ENCODE measurements at regions not wholly inside any gene's neighbourhood (a gene's known extent, or its start where the extent isn't known, plus 50 kb on each side); places are given as distances from the start of the nearest gene placed in this dataset.
A peak's percentile ranks its signal among the peaks of the same experiment; 100 is the strongest.

GRCh38 chr1:239803781-239804180 lies 287.9 kb upstream of the FMN2 start:
- no peaks in the 10 kb centered on the region for H3F3A ChIP-seq (replicated peaks; ENCODE audit: low read depth)
- Mint-ChIP-seq H3K4me1 (peaks cover 18% of the 10 kb centered on the region), H3K27me3 (ENCODE audit: insufficient read depth, low read depth, poor library complexity) (no peaks in the 10 kb centered on the region), H3K36me3 (ENCODE audit: low read depth) (no peaks in the 10 kb centered on the region), H3K27ac (no peak overlapping the region), H3K4me3 (no peak overlapping the region), H3K9me3 (no peaks in the 10 kb centered on the region)
- no peaks in the 10 kb centered on the region for H3K79me2 ChIP-seq (replicated peaks; ENCODE audit: insufficient read depth)
- H3K9me2 ChIP-seq (ENCODE audit: insufficient read depth) = 0 out of 2 replicates have a peak, but pooled peaks cover 6% of the 10 kb centered on the region
- TF ChIP-seq NANOG (IDR thresholded peaks at IDR 0.05; ENCODE audit: borderline replicate concordance) (no peak), CTCF (conservative IDR thresholded peaks at IDR 0.05; ENCODE audit: low read depth in 2 of 2) (peak; percentile 23 to 25)
- H3K27ac ChIP-seq (ENCODE audit: low read depth) = no peak overlapping the region
- H3K27me3 ChIP-seq (ENCODE audit: insufficient read depth) = no peaks in the 10 kb centered on the region
- no peaks in the 10 kb centered on the region for H4K20me1 ChIP-seq (replicated peaks; ENCODE audit: insufficient read depth)
- no peak overlapping the region for H3K4me3 ChIP-seq
- H3K4me2 ChIP-seq = no peak overlapping the region
- no peaks in the 10 kb centered on the region for H3K36me3 ChIP-seq (ENCODE audit: insufficient read depth)
- peak; percentile 75 for ATAC-seq
- DNase-seq (ENCODE audit: low spot score) = peak; percentile 44
- H3K4me1 ChIP-seq (ENCODE audit: insufficient read depth) = peaks cover 10% of the 10 kb centered on the region; the same call in 1 of the 2 replicates
- no peak overlapping the region for H2AFZ ChIP-seq

- peaks cover 10% of the 10 kb centered on the region; the same call in 1 of the 2 replicates for H3K4me1 ChIP-seq (ENCODE audit: insufficient read depth)
- H3K27ac ChIP-seq (ENCODE audit: low read depth) = no peak overlapping the region
- no peaks in the 10 kb centered on the region for H3K27me3 ChIP-seq (ENCODE audit: insufficient read depth)
- H3K79me2 ChIP-seq (replicated peaks; ENCODE audit: insufficient read depth) = no peaks in the 10 kb centered on the region
- Mint-ChIP-seq H3K9me3 (no peaks in the 10 kb centered on the region), H3K27ac (no peak overlapping the region), H3K27me3 (ENCODE audit: insufficient read depth, low read depth, poor library complexity) (peaks cover 2% of the 10 kb centered on the region), H3K4me1 (peaks cover 18% of the 10 kb centered on the region), H3K4me3 (no peak overlapping the region), H3K36me3 (ENCODE audit: low read depth) (no peaks in the 10 kb centered on the region)
- no peaks in the 10 kb centered on the region for H3K36me3 ChIP-seq (ENCODE audit: insufficient read depth)
- H3K4me3 ChIP-seq = no peak overlapping the region
- H3K4me2 ChIP-seq = no peak overlapping the region
- H3K9me2 ChIP-seq (ENCODE audit: insufficient read depth) = 0 out of 2 replicates have a peak, but pooled peaks cover 6% of the 10 kb centered on the region
- DNase-seq (ENCODE audit: low spot score) (no peak), ATAC-seq (no peak)
- no peaks in the 10 kb centered on the region for H4K20me1 ChIP-seq (replicated peaks; ENCODE audit: insufficient read depth)
- H3F3A ChIP-seq (replicated peaks; ENCODE audit: low read depth) = no peaks in the 10 kb centered on the region
- H2AFZ ChIP-seq = no peak overlapping the region
- TF ChIP-seq ZNF331 (CRISPR knock-in tag; IDR thresholded peaks at IDR 0.05; ENCODE audit: low read depth) (no peak), STAT1 (IDR thresholded peaks at IDR 0.05; ENCODE audit: unreplicated experiment) (no peak), POLR2AphosphoS5 (IDR thresholded peaks at IDR 0.05; ENCODE audit: low read depth) (no peak), CTCF (conservative IDR thresholded peaks at IDR 0.05; ENCODE audit: low read depth in 2 of 2) (no peak), CREB1 (CRISPR knock-in tag; IDR thresholded peaks at IDR 0.05; ENCODE audit: low read depth) (no peak), ZNF114 (CRISPR knock-in tag; IDR thresholded peaks at IDR 0.05) (no peak), EZH2phosphoT487 (IDR thresholded peaks at IDR 0.05; ENCODE audit: unreplicated experiment) (no peak), NANOG (IDR thresholded peaks at IDR 0.05; ENCODE audit: borderline replicate concordance) (no peak), EZH2 (IDR thresholded peaks at IDR 0.05; ENCODE audit: low read depth, unreplicated experiment) (no peak), REST (IDR thresholded peaks at IDR 0.05; ENCODE audit: unreplicated experiment) (no peak)
Observed at GRCh38 chr1:239804266-239804665, 287.4 kb upstream of the FMN2 start.

Measured in GM23338 (cell line).